ENCODE measurements at regions not wholly inside any gene's neighbourhood (a gene's known extent, or its start where the extent isn't known, plus 50 kb on each side); places are given as distances from the start of the nearest gene placed in this dataset.
"Not testable (repeated sequence)": the region's sequence is repeated elsewhere in the genome, so short reads cannot be mapped to it uniquely, and the experiment has no call there.

- DNase-seq (ENCODE audit: low spot score), result no peak
- Histone ChIP-seq H3K9me3 (no peaks in the 10 kb centered on the region), H3K4me3 (no peak overlapping the region), H3K36me3 (no peaks in the 10 kb centered on the region), H3K4me1 (ENCODE audit: control insufficient read depth in 1 of 2, low read depth in 2 of 2) (no peaks in the 10 kb centered on the region), H3K27ac (no peak overlapping the region), H3K27me3 (replicated peaks; ENCODE audit: insufficient read depth) (no peaks in the 10 kb centered on the region)
- no peak for TF ChIP-seq CTCF (IDR thresholded peaks at IDR 0.05)
- ATAC-seq (ENCODE audit: insufficient number of reproducible peaks, low FRiP score, low read depth), result no peak
These were observed 66.7 kb upstream of the SLC22A16 start for GRCh38 chr6:110543106-110543505.

GRCh38 chr6:110542311-110543024 is 66.1 kb upstream of the SLC22A16 start:
- ATAC-seq (ENCODE audit: insufficient number of reproducible peaks, low FRiP score, low read depth) (no peak), DNase-seq (ENCODE audit: low spot score) (no peak)
- Histone ChIP-seq H3K9me3 (no peaks in the 10 kb centered on the region), H3K4me3 (no peak overlapping the region), H3K4me1 (ENCODE audit: control insufficient read depth in 1 of 2, low read depth in 2 of 2) (peaks cover 0 to under 1% of the 10 kb centered on the region in 2 donors), H3K27me3 (replicated peaks; ENCODE audit: insufficient read depth) (no peaks in the 10 kb centered on the region), H3K27ac (no peak overlapping the region), H3K36me3 (no peaks in the 10 kb centered on the region)
- TF ChIP-seq CTCF (IDR thresholded peaks at IDR 0.05), result no peak

- DNase-seq (ENCODE audit: low spot score) (no peak), ATAC-seq (ENCODE audit: insufficient number of reproducible peaks, low FRiP score, low read depth) (no peak)
- H3K36me3 ChIP-seq, result no peaks in the 10 kb centered on the region
- no peak overlapping the region for H3K27ac ChIP-seq
- peaks cover 0 to 6% of the 10 kb centered on the region in 2 donors for H3K4me1 ChIP-seq (ENCODE audit: control insufficient read depth in 1 of 2, low read depth in 2 of 2)
- no peaks in the 10 kb centered on the region for H3K27me3 ChIP-seq (replicated peaks; ENCODE audit: insufficient read depth)
- no peak for TF ChIP-seq CTCF (IDR thresholded peaks at IDR 0.05)
- H3K9me3 ChIP-seq, result no peaks in the 10 kb centered on the region
- H3K4me3 ChIP-seq, result no peak overlapping the region
These were observed 65.4 kb upstream of the SLC22A16 start for GRCh38 chr6:110541701-110542309.

- not testable (repeated sequence) for H3K4me1 ChIP-seq (ENCODE audit: control insufficient read depth in 1 of 2, low read depth in 2 of 2); H3K9me3 ChIP-seq; H3K27ac ChIP-seq; H3K4me3 ChIP-seq; DNase-seq (ENCODE audit: low spot score); ATAC-seq (ENCODE audit: insufficient number of reproducible peaks, low FRiP score, low read depth); H3K27me3 ChIP-seq (replicated peaks; ENCODE audit: insufficient read depth); H3K36me3 ChIP-seq
These were observed 63.0 kb upstream of the SLC22A16 start for GRCh38 chr6:110539277-110540019.

GRCh38 chr6:110538416-110539160 is 62.2 kb upstream of the SLC22A16 start:
- ATAC-seq (ENCODE audit: insufficient number of reproducible peaks, low FRiP score, low read depth) (no peak), DNase-seq (ENCODE audit: low spot score) (no peak)
- TF ChIP-seq CTCF (IDR thresholded peaks at IDR 0.05), result no peak

More at GRCh38 chr6:110538416-110539160, 62.2 kb upstream of the SLC22A16 start:
- Histone ChIP-seq H3K27ac (no peak overlapping the region), H3K27me3 (replicated peaks; ENCODE audit: insufficient read depth) (no peaks in the 10 kb centered on the region), H3K4me1 (ENCODE audit: control insufficient read depth in 1 of 2, low read depth in 2 of 2) (peaks cover 0 to 6% of the 10 kb centered on the region in 2 donors), H3K4me3 (no peak overlapping the region), H3K36me3 (no peaks in the 10 kb centered on the region), H3K9me3 (no peaks in the 10 kb centered on the region)
